DOHH2 (cell line): ENCODE measurements at regions not wholly inside any gene's neighbourhood (a gene's known extent, or its start where the extent isn't known, plus 50 kb on each side); places are given as distances from the start of the nearest gene placed in this dataset.

ENCODE experiments used
- EZH2phosphoT487 ChIP-seq: fragments of 200-600 bp; sonication (generic); IDR thresholded peaks from 2 replicates; pipeline ENCODE4 v1.6.1; 2017; ENCODE audit warnings: borderline replicate concordance, mild to moderate bottlenecking, antibody characterized with exemption, low read length, moderate library complexity, mixed read lengths
- TF ChIP-seq, protein P1 (sequence below): fragments of 200-600 bp; sonication (generic); IDR thresholded peaks from one replicate; pipeline ENCODE4 v1.5.1; 2014; ENCODE audit warnings: antibody characterized with exemption, mild to moderate bottlenecking, low read depth, low read length; ENCODE audit not compliant: poor library complexity, severe bottlenecking

GRCh38 chr13:28566283-28566682 is 71.4 kb upstream of the FLT1 start:
- TF ChIP-seq, protein P1, sequence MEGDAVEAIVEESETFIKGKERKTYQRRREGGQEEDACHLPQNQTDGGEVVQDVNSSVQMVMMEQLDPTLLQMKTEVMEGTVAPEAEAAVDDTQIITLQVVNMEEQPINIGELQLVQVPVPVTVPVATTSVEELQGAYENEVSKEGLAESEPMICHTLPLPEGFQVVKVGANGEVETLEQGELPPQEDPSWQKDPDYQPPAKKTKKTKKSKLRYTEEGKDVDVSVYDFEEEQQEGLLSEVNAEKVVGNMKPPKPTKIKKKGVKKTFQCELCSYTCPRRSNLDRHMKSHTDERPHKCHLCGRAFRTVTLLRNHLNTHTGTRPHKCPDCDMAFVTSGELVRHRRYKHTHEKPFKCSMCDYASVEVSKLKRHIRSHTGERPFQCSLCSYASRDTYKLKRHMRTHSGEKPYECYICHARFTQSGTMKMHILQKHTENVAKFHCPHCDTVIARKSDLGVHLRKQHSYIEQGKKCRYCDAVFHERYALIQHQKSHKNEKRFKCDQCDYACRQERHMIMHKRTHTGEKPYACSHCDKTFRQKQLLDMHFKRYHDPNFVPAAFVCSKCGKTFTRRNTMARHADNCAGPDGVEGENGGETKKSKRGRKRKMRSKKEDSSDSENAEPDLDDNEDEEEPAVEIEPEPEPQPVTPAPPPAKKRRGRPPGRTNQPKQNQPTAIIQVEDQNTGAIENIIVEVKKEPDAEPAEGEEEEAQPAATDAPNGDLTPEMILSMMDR: no peak
- no peak for TF ChIP-seq EZH2phosphoT487
